ENCODE measurements at regions not wholly inside any gene's neighbourhood (a gene's known extent, or its start where the extent isn't known, plus 50 kb on each side); places are given as distances from the start of the nearest gene placed in this dataset.

DNA sequence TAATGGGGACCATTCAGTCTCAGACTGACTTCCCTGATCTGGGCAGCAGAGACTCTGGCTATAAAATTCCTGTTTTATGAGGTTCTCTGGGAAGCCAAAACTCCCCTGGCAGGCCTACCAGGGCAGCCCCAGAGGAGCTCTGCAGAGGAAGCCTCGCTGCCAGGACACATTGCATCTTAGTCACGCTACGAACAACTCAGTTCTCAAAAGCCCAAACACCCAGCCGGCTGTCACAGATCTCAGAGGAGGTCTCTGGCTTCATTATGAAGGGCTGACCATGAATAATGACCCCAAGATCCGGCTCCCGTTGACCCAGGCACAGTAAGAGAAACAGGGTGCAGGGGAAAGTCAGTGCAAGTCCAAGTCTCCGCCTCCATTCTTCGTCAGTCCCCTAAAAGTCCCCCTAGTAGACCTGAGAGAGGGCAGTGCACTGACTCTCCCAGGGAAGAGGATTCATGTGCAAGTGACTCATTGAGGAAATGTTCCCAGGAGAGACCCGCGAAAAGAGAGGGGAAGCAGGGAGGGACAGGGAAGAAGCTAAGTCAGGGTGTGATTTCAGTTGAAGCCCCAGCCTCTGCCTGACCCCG lies 212.3 kb downstream of the CYP26B1 start:
- no peaks in the 10 kb centered on the region for H3K36me3 ChIP-seq (replicated peaks in 1 of 2; ENCODE audit: control insufficient read depth in 1 of 2, insufficient read depth in 2 of 2, low read length in 1 of 2)
- H3K4me1 ChIP-seq (ENCODE audit: control insufficient read depth in 1 of 2, insufficient read depth in 2 of 2, low read depth in 1 of 2, low read length in 1 of 2), result peaks cover 0 to 7% of the 10 kb centered on the region in 2 experiments; a peak in 1 of 4 replicates
- H3K79me2 ChIP-seq (ENCODE audit: insufficient read depth), result no peaks in the 10 kb centered on the region
- no peaks in the 10 kb centered on the region for H4K20me1 ChIP-seq (ENCODE audit: insufficient read depth)
- ChIA-PET POLR2A (no interaction called here), CTCF (interaction anchor here (0.9 to 5.2 kb wide), 6 partner anchors 12 to 810 kb away, joined by 3 to 39 read pairs (median 4); no protein-coding TSS in a partner anchor)
- 53% methylated on average over 11 of the region's 11 CpGs for WGBS (ENCODE audit: low lambda C conversion rate)
- H2AFZ ChIP-seq (ENCODE audit: low read depth), result no peak overlapping the region
- no peaks in the 10 kb centered on the region for H3K9me3 ChIP-seq
- no peaks in the 10 kb centered on the region for H3K9me2 ChIP-seq
- H3F3A ChIP-seq (replicated peaks; ENCODE audit: insufficient read depth), result no peaks in the 10 kb centered on the region
- TF ChIP-seq FOSL2 (IDR thresholded peaks at IDR 0.05; ENCODE audit: borderline replicate concordance, low read depth) (no peak), SIN3A (IDR thresholded peaks at IDR 0.05; ENCODE audit: borderline replicate concordance, low read depth, low read length) (no peak), RFX5 (IDR thresholded peaks at IDR 0.05; ENCODE audit: low read length) (no peak), GABPA (IDR thresholded peaks at IDR 0.05; ENCODE audit: low read depth) (no peak), NRF1 (IDR thresholded peaks at IDR 0.05; ENCODE audit: low read depth, low read length) (no peak), JUND (IDR thresholded peaks at IDR 0.05) (no peak), MXI1 (IDR thresholded peaks at IDR 0.05; ENCODE audit: low read depth, low read length) (no peak), POLR2AphosphoS5 (IDR thresholded peaks at IDR 0.05; ENCODE audit: low read depth, low read length) (no peak), TCF12 (IDR thresholded peaks at IDR 0.05) (no peak), RAD21 (IDR thresholded peaks at IDR 0.05; ENCODE audit: low read length) (no peak)
- TF ChIP-seq, protein P1, sequence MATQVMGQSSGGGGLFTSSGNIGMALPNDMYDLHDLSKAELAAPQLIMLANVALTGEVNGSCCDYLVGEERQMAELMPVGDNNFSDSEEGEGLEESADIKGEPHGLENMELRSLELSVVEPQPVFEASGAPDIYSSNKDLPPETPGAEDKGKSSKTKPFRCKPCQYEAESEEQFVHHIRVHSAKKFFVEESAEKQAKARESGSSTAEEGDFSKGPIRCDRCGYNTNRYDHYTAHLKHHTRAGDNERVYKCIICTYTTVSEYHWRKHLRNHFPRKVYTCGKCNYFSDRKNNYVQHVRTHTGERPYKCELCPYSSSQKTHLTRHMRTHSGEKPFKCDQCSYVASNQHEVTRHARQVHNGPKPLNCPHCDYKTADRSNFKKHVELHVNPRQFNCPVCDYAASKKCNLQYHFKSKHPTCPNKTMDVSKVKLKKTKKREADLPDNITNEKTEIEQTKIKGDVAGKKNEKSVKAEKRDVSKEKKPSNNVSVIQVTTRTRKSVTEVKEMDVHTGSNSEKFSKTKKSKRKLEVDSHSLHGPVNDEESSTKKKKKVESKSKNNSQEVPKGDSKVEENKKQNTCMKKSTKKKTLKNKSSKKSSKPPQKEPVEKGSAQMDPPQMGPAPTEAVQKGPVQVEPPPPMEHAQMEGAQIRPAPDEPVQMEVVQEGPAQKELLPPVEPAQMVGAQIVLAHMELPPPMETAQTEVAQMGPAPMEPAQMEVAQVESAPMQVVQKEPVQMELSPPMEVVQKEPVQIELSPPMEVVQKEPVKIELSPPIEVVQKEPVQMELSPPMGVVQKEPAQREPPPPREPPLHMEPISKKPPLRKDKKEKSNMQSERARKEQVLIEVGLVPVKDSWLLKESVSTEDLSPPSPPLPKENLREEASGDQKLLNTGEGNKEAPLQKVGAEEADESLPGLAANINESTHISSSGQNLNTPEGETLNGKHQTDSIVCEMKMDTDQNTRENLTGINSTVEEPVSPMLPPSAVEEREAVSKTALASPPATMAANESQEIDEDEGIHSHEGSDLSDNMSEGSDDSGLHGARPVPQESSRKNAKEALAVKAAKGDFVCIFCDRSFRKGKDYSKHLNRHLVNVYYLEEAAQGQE (IDR thresholded peaks at IDR 0.05; ENCODE audit: low read depth, low read length), result no peak
- TF ChIP-seq, protein P2, sequence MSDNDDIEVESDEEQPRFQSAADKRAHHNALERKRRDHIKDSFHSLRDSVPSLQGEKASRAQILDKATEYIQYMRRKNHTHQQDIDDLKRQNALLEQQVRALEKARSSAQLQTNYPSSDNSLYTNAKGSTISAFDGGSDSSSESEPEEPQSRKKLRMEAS (IDR thresholded peaks at IDR 0.05; ENCODE audit: low read depth), result no peak
- TF ChIP-seq, protein P3, sequence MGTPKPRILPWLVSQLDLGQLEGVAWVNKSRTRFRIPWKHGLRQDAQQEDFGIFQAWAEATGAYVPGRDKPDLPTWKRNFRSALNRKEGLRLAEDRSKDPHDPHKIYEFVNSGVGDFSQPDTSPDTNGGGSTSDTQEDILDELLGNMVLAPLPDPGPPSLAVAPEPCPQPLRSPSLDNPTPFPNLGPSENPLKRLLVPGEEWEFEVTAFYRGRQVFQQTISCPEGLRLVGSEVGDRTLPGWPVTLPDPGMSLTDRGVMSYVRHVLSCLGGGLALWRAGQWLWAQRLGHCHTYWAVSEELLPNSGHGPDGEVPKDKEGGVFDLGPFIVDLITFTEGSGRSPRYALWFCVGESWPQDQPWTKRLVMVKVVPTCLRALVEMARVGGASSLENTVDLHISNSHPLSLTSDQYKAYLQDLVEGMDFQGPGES (IDR thresholded peaks at IDR 0.05; ENCODE audit: low read depth, low read length), result no peak
- no peak overlapping the region for H3K27ac ChIP-seq (ENCODE audit: low read depth in 2 of 2, low read length in 1 of 2)
- no peak overlapping the region for H3K9ac ChIP-seq
- H3K4me2 ChIP-seq, result no peak overlapping the region
- H3K27me3 ChIP-seq (ENCODE audit: insufficient read depth), result no peaks in the 10 kb centered on the region
- H3K4me3 ChIP-seq (ENCODE audit: low read depth in 2 of 2, low read length in 1 of 2), result no peak overlapping the region
- DNase-seq, result peak; percentile 1

All from SK-N-SH (cell line).